ENCODE measurements at regions not wholly inside any gene's neighbourhood (a gene's known extent, or its start where the extent isn't known, plus 50 kb on each side); places are given as distances from the start of the nearest gene placed in this dataset.

GRCh38 chr11:81224396-81224795 lies 1509.3 kb downstream of the FAM181B start:
- TF ChIP-seq, protein P1, sequence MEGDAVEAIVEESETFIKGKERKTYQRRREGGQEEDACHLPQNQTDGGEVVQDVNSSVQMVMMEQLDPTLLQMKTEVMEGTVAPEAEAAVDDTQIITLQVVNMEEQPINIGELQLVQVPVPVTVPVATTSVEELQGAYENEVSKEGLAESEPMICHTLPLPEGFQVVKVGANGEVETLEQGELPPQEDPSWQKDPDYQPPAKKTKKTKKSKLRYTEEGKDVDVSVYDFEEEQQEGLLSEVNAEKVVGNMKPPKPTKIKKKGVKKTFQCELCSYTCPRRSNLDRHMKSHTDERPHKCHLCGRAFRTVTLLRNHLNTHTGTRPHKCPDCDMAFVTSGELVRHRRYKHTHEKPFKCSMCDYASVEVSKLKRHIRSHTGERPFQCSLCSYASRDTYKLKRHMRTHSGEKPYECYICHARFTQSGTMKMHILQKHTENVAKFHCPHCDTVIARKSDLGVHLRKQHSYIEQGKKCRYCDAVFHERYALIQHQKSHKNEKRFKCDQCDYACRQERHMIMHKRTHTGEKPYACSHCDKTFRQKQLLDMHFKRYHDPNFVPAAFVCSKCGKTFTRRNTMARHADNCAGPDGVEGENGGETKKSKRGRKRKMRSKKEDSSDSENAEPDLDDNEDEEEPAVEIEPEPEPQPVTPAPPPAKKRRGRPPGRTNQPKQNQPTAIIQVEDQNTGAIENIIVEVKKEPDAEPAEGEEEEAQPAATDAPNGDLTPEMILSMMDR (IDR thresholded peaks at IDR 0.05; ENCODE audit: low read depth, low read length, poor library complexity, severe bottlenecking): no peak
- no peak for TF ChIP-seq EZH2phosphoT487 (IDR thresholded peaks at IDR 0.05; ENCODE audit: borderline replicate concordance, low read length)
